Loucy (cell line): ENCODE measurements at regions not wholly inside any gene's neighbourhood (a gene's known extent, or its start where the extent isn't known, plus 50 kb on each side); places are given as distances from the start of the nearest gene placed in this dataset.

Experiments used
- H2AFZ ChIP-seq: fragments of 200-600 bp; sonication (generic); 2 replicates; pipeline ENCODE4 v1.6.0; 2016; ENCODE audit warnings: antibody characterized with exemption, mild to moderate bottlenecking, low read length, moderate library complexity
- H3F3A ChIP-seq: fragments of 200-600 bp; 2 replicates; pipeline ENCODE4 v1.6.0; 2016; ENCODE audit warnings: antibody characterized with exemption, low read depth, mild to moderate bottlenecking
- H3K27me3 ChIP-seq: fragments of 200-600 bp; sonication (generic); 2 replicates; pipeline ENCODE4 v1.6.1; 2014; ENCODE audit warnings: low read length, mild to moderate bottlenecking; ENCODE audit not compliant: insufficient read depth, poor library complexity, severe bottlenecking
- H3K36me3 ChIP-seq: fragments of 200-600 bp; sonication (generic); 2 replicates; pipeline ENCODE4 v1.6.1; 2016; ENCODE audit warnings: low read length; ENCODE audit not compliant: insufficient read depth
- H3K4me1 ChIP-seq: fragments of 200-600 bp; sonication (generic); 2 replicates; pipeline ENCODE4 v1.5.1; 2014; ENCODE audit warnings: low read length, mild to moderate bottlenecking; ENCODE audit not compliant: insufficient read depth, poor library complexity, severe bottlenecking
- H3K4me2 ChIP-seq: fragments of 200-600 bp; sonication (generic); 2 replicates; pipeline ENCODE4 v1.6.0; 2014; ENCODE audit warnings: antibody characterized with exemption, low read length, low read depth, mild to moderate bottlenecking; ENCODE audit not compliant: poor library complexity, severe bottlenecking
- H3K4me3 ChIP-seq: fragments of 200-600 bp; sonication (generic); 2 replicates; pipeline ENCODE4 v1.5.1; 2014; ENCODE audit warnings: low read length, mild to moderate bottlenecking, mixed read lengths; ENCODE audit not compliant: poor library complexity, severe bottlenecking
- H3K79me2 ChIP-seq: fragments of 200-600 bp; sonication (generic); 2 replicates; pipeline ENCODE4 v1.6.1; 2014; ENCODE audit warnings: low read length; ENCODE audit not compliant: insufficient read depth
- H3K9ac ChIP-seq: fragments of 200-600 bp; sonication (generic); 2 replicates; pipeline ENCODE4 v1.6.0; 2014; ENCODE audit warnings: mild to moderate bottlenecking, low read depth, low read length, moderate library complexity; ENCODE audit not compliant: poor library complexity, severe bottlenecking
- H3K9me2 ChIP-seq: fragments of 200-600 bp; sonication (generic); replicated peaks from 2 replicates; pipeline ENCODE4 v1.6.1; 2016; ENCODE audit warnings: low read depth, low read length, mixed read lengths
- H3K9me3 ChIP-seq: fragments of 200-600 bp; sonication (generic); 2 replicates; pipeline ENCODE4 v1.6.1; 2014; ENCODE audit warnings: mild to moderate bottlenecking, antibody characterized with exemption, low read length, low read depth; ENCODE audit not compliant: insufficient read depth
- H4K20me1 ChIP-seq: fragments of 200-600 bp; sonication (generic); 2 replicates; pipeline ENCODE4 v1.6.0; 2014; ENCODE audit warnings: antibody characterized with exemption, low read length, mild to moderate bottlenecking; ENCODE audit not compliant: insufficient read depth, poor library complexity, severe bottlenecking
- CTCF ChIP-seq: fragments of 200-600 bp; sonication (generic); conservative IDR thresholded peaks from 2 replicates; pipeline ENCODE4 v1.5.1; 2014; ENCODE audit warnings: mild to moderate bottlenecking, antibody characterized with exemption, low read length
- EZH2phosphoT487 ChIP-seq: fragments of 200-600 bp; IDR thresholded peaks from 2 replicates; pipeline ENCODE4 v1.6.1; 2018; ENCODE audit warnings: antibody characterized with exemption, mild to moderate bottlenecking, moderate library complexity, borderline replicate concordance

- no peaks in the 10 kb centered on the region for H3K36me3 ChIP-seq
- H3K4me2 ChIP-seq = no peak overlapping the region
- no peaks in the 10 kb centered on the region for H3K9me2 ChIP-seq
- H3K9me3 ChIP-seq = no peaks in the 10 kb centered on the region
- no peaks in the 10 kb centered on the region for H3F3A ChIP-seq
- TF ChIP-seq CTCF (no peak), EZH2phosphoT487 (no peak)
- H3K4me3 ChIP-seq = no peak overlapping the region
- H3K27me3 ChIP-seq = no peaks in the 10 kb centered on the region
- no peaks in the 10 kb centered on the region for H4K20me1 ChIP-seq
- H3K79me2 ChIP-seq = no peaks in the 10 kb centered on the region
- H3K9ac ChIP-seq = no peak overlapping the region
- no peaks in the 10 kb centered on the region for H3K4me1 ChIP-seq
- no peak overlapping the region for H2AFZ ChIP-seq
Observed at GRCh38 chr16:86066811-86067210, 167.8 kb downstream of the IRF8 start.

DNA sequence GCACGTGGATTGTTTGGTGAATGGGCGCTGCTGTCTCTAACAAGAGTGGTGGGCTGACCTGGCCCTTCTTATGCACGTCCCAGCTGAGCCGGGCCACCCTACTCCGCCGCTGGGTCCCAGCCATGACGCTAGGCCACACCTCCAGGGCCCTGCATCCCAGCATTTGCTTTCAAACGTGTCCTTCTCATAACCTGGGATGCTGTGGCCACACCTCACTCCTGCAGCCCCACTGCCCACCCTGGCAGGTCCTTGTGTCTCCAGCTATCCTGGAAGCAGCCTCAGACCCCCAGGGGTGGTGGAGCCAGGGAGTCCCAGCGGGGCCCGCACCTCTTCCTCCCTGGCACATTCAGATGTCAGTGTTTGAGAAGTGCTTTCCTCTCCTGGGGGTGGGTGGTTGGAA, 168.6 kb downstream of the IRF8 start:
- no peaks in the 10 kb centered on the region for H3K4me1 ChIP-seq
- no peaks in the 10 kb centered on the region for H4K20me1 ChIP-seq
- no peaks in the 10 kb centered on the region for H3K36me3 ChIP-seq
- H3K27me3 ChIP-seq = no peaks in the 10 kb centered on the region
- no peak overlapping the region for H2AFZ ChIP-seq
- no peaks in the 10 kb centered on the region for H3K9me2 ChIP-seq
- TF ChIP-seq CTCF (no peak), EZH2phosphoT487 (no peak)
- no peaks in the 10 kb centered on the region for H3F3A ChIP-seq
- no peaks in the 10 kb centered on the region for H3K9me3 ChIP-seq
- no peaks in the 10 kb centered on the region for H3K79me2 ChIP-seq
- H3K4me3 ChIP-seq = no peak overlapping the region
- H3K9ac ChIP-seq = no peak overlapping the region
- H3K4me2 ChIP-seq = no peak overlapping the region

GRCh38 chr16:86067936-86068335, 169.0 kb downstream of the IRF8 start:
- TF ChIP-seq CTCF (no peak), EZH2phosphoT487 (no peak)
- Histone ChIP-seq H3F3A (no peaks in the 10 kb centered on the region), H3K4me1 (no peaks in the 10 kb centered on the region), H4K20me1 (no peaks in the 10 kb centered on the region), H3K27me3 (no peaks in the 10 kb centered on the region), H3K4me3 (no peak overlapping the region), H3K4me2 (no peak overlapping the region), H3K79me2 (no peaks in the 10 kb centered on the region), H3K9me2 (no peaks in the 10 kb centered on the region), H2AFZ (no peak overlapping the region), H3K9ac (no peak overlapping the region), H3K9me3 (no peaks in the 10 kb centered on the region), H3K36me3 (no peaks in the 10 kb centered on the region)
